A549 (cell line): ENCODE measurements at regions not wholly inside any gene's neighbourhood (a gene's known extent, or its start where the extent isn't known, plus 50 kb on each side); places are given as distances from the start of the nearest gene placed in this dataset.

Experiments
- ATAC-seq, 2 experiments: fragments of 200-7000 bp in 1 of 2; fragments of >200 bp in 1 of 2; cut with Nextera tagmentation in 1 of 2; cut with Tn5 transposase in 1 of 2; 3 replicates each; pipeline versions ENCODE4 v1.8.0 to v1.9.1; 2018 to 2020; ENCODE audit warnings: mild to moderate bottlenecking in 1 of 2, moderate library complexity in 1 of 2
- CTCF ChIA-PET: fragments of 300-600 bp; sonication (Branson Sonifier 250); formaldehyde crosslinking; extraction: SDS; loops from one replicate; lab custom pipeline; 2021; ENCODE audit warnings: antibody characterized with exemption, inconsistent platforms; lab: Yijun Ruan, JAX
- POLR2A ChIA-PET: fragments of 350-600 bp; formaldehyde crosslinking; extraction: SDS; loops from one replicate; lab custom pipeline; 2021; ENCODE audit warnings: antibody characterized with exemption, inconsistent platforms; lab: Yijun Ruan, JAX
- DNase-seq, 2 experiments: peaks; one replicate each; pipeline versions ENCODE4 v3.0.0 to v3.0.0-alpha.2; 2011 to 2016; ENCODE audit warnings: low read depth in 1 of 2, low spot score in 1 of 2
- FAIRE-seq: peaks from 2 replicates; lab custom pipeline; 2011; peaks lifted over from hg19 to GRCh38; lab: Jason Lieb, UNC
- H3K27ac ChIP-seq, 2 experiments: fragments of >200 bp; sonication (Bioruptor Twin); formaldehyde crosslinking; 3 replicates each; pipeline ENCODE4 v1.5.1; 2016 to 2017
- H3K4me1 ChIP-seq: fragments of >200 bp; sonication (Bioruptor Twin); formaldehyde crosslinking; 3 replicates; pipeline ENCODE4 v1.6.1; 2016
- H3K4me2 ChIP-seq: fragments of >200 bp; sonication (Bioruptor Twin); formaldehyde crosslinking; 3 replicates; pipeline ENCODE4 v1.6.1; 2016
- H3K4me3 ChIP-seq: fragments of >200 bp; sonication (Bioruptor Twin); formaldehyde crosslinking; 3 replicates; pipeline ENCODE4 v1.5.1; 2016
- H3K9me3 ChIP-seq: fragments of >200 bp; sonication (Bioruptor Twin); formaldehyde crosslinking; 3 replicates; pipeline ENCODE4 v1.6.1; 2016
- CHD2 ChIP-seq: fragments of 150-350 bp; IDR thresholded peaks from 2 replicates; pipeline ENCODE4 v1.6.1; 2014; ENCODE audit warnings: low read length; ENCODE audit not compliant: partially characterized antibody
- CHD4 ChIP-seq: fragments of 200-600 bp; sonication (generic); IDR thresholded peaks from 2 replicates; pipeline ENCODE4 v1.6.1; 2016; ENCODE audit warnings: antibody characterized with exemption, mild to moderate bottlenecking, borderline replicate concordance
- FOSL2 ChIP-seq, 2 experiments: fragments of 450-650 bp in 1 of 2; fragments of >200 bp in 1 of 2; sonication (Bioruptor Twin) in 1 of 2; formaldehyde crosslinking; IDR thresholded peaks; 2 replicates each; pipeline versions ENCODE4 v1.5.0 to v1.6.1; 2016 to 2020; ENCODE audit warnings: mild to moderate bottlenecking in 1 of 2, moderate library complexity in 1 of 2
- FOXS1 ChIP-seq: fragments of 250-450 bp; sonication (Bioruptor Pico); IDR thresholded peaks from 2 replicates; pipeline ENCODE4 v1.5.0; 2020; ENCODE audit warnings: mild to moderate bottlenecking, moderate library complexity
- GATA3 ChIP-seq: IDR thresholded peaks from 2 replicates; pipeline ENCODE4 v1.6.1; 2012; ENCODE audit warnings: borderline replicate concordance
- HEYL ChIP-seq: fragments of 250-450 bp; sonication (Bioruptor Pico); IDR thresholded peaks from 2 replicates; pipeline ENCODE4 v1.8.0; 2021; ENCODE audit warnings: mild to moderate bottlenecking, moderate library complexity
- HOXB13 ChIP-seq: fragments of 250-450 bp; sonication (Bioruptor Pico); IDR thresholded peaks from 2 replicates; pipeline ENCODE4 v1.5.0; 2020; ENCODE audit warnings: low read depth, mild to moderate bottlenecking, moderate library complexity
- HOXB5 ChIP-seq: fragments of 250-450 bp; sonication (Bioruptor Pico); IDR thresholded peaks from 2 replicates; pipeline ENCODE4 v1.5.0; 2020; ENCODE audit warnings: mild to moderate bottlenecking, moderate library complexity
- JUNB ChIP-seq: fragments of >200 bp; sonication (Bioruptor Twin); formaldehyde crosslinking; IDR thresholded peaks from 2 replicates; pipeline ENCODE4 v1.6.1; 2016
- MAFK ChIP-seq: fragments of 450-650 bp; IDR thresholded peaks from 2 replicates; pipeline ENCODE4 v1.6.1; 2014; ENCODE audit not compliant: partially characterized antibody
- MAZ ChIP-seq: fragments of 150-350 bp; IDR thresholded peaks from 2 replicates; pipeline ENCODE4 v1.6.1; 2014; ENCODE audit warnings: antibody characterized with exemption, low read depth, low read length, borderline replicate concordance
- MYC ChIP-seq: IDR thresholded peaks from 2 replicates; pipeline ENCODE4 v1.6.1; 2012; ENCODE audit warnings: mild to moderate bottlenecking, inconsistent platforms, low read length, improper control_type of control experiment, borderline replicate concordance
- NPAS2 ChIP-seq: fragments of 250-450 bp; sonication (Bioruptor Pico); IDR thresholded peaks from 2 replicates; pipeline ENCODE4 v1.8.0; 2022; ENCODE audit warnings: mild to moderate bottlenecking, moderate library complexity, borderline replicate concordance
- PHF8 ChIP-seq: fragments of 200-600 bp; sonication (generic); IDR thresholded peaks from 2 replicates; pipeline ENCODE4 v1.6.1; 2016; ENCODE audit warnings: low read depth, mild to moderate bottlenecking, antibody characterized with exemption, moderate library complexity, borderline replicate concordance
- POLR2A ChIP-seq: IDR thresholded peaks from 2 replicates; pipeline ENCODE4 v1.6.1; 2012; ENCODE audit warnings: mild to moderate bottlenecking, low read length
- RCOR1 ChIP-seq: fragments of 150-350 bp; IDR thresholded peaks from 2 replicates; pipeline ENCODE4 v1.6.1; 2014; ENCODE audit warnings: antibody characterized with exemption, low read length, low read depth
- RFX5 ChIP-seq: fragments of 450-650 bp; IDR thresholded peaks from 2 replicates; pipeline ENCODE4 v1.7.1; 2014; ENCODE audit warnings: antibody characterized with exemption, mild to moderate bottlenecking, moderate library complexity
- SMC3 ChIP-seq: fragments of >200 bp; sonication (Bioruptor Twin); formaldehyde crosslinking; IDR thresholded peaks from 3 replicates; pipeline ENCODE4 v1.6.1; 2018; ENCODE audit warnings: inconsistent platforms
- TP53 ChIP-seq: fragments of 250-450 bp; sonication (Bioruptor Pico); IDR thresholded peaks from 2 replicates; pipeline ENCODE4 v1.5.0; 2021; ENCODE audit warnings: mild to moderate bottlenecking, moderate library complexity
- ZFP36 ChIP-seq: fragments of 450-650 bp; IDR thresholded peaks from 2 replicates; pipeline ENCODE4 v1.6.1; 2014; ENCODE audit warnings: borderline replicate concordance; ENCODE audit not compliant: partially characterized antibody
- ZSCAN20 ChIP-seq: fragments of 250-450 bp; sonication (Bioruptor Pico); IDR thresholded peaks from 2 replicates; pipeline ENCODE4 v1.8.0; 2022; ENCODE audit warnings: mild to moderate bottlenecking, moderate library complexity
- WGBS: methylation state at CpG from one replicate; pipeline ENCODE4 v1.1.6; 2017; ENCODE audit errors: missing lambda C conversion rate; 5-methylcytosine and 5-hydroxymethylcytosine counted together
- TF ChIP-seq, protein P1 (sequence below): fragments of >200 bp; sonication (Bioruptor Twin); formaldehyde crosslinking; IDR thresholded peaks from 2 replicates; pipeline ENCODE4 v1.6.1; 2016
- TF ChIP-seq, protein P2 (sequence below): fragments of >200 bp; sonication (Bioruptor Twin); formaldehyde crosslinking; IDR thresholded peaks from 3 replicates; pipeline ENCODE4 v1.6.1; 2016
- TF ChIP-seq, protein P3 (sequence below): IDR thresholded peaks from 2 replicates; pipeline ENCODE4 v1.6.1; 2012; ENCODE audit warnings: low read depth, borderline replicate concordance
- TF ChIP-seq, protein P4 (sequence below): fragments of 450-650 bp; IDR thresholded peaks from 2 replicates; pipeline ENCODE4 v1.6.1; 2014; ENCODE audit warnings: antibody characterized with exemption
- TF ChIP-seq, protein P5 (sequence below): fragments of >200 bp; sonication (Bioruptor Twin); formaldehyde crosslinking; IDR thresholded peaks from 3 replicates; pipeline ENCODE4 v1.5.1; 2016
- TF ChIP-seq, protein P6 (sequence below): fragments of 250-450 bp; sonication (Bioruptor Pico); IDR thresholded peaks from 2 replicates; pipeline ENCODE4 v1.5.0; 2020; ENCODE audit warnings: low read depth, mild to moderate bottlenecking, moderate library complexity
- TF ChIP-seq, protein P7 (sequence below): fragments of 150-350 bp; IDR thresholded peaks from 2 replicates; pipeline ENCODE4 v1.6.1; 2014; ENCODE audit warnings: low read depth, mild to moderate bottlenecking, low read length
- TF ChIP-seq, protein P8 (sequence below): fragments of 250-450 bp; sonication (Bioruptor Pico); IDR thresholded peaks from 2 replicates; pipeline ENCODE4 v1.5.0; 2021; ENCODE audit warnings: mild to moderate bottlenecking, moderate library complexity, borderline replicate concordance

DNA sequence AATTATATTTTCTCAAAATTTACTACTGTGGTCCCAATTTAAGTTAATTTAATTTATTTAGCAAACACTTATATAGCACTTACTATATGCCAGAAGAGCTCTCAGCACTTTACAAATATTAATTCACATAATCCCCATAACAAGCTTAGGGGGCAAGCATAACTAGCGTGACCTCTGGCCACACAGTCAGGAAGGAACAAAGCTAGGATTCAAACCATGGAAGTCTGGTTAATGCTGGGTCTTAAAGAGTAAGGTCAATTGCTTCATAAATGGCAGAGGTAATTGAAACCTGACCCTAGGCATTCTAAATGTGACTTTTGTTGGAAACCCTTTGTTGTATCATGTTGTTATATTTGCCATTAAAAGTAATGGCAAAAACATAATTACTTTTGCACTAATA is 279.5 kb upstream of the EMCN start:
- TF ChIP-seq MAZ, result no peak
- TF ChIP-seq MYC, result no peak
- TF ChIP-seq, protein P1, sequence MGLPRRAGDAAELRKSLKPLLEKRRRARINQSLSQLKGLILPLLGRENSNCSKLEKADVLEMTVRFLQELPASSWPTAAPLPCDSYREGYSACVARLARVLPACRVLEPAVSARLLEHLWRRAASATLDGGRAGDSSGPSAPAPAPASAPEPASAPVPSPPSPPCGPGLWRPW, result no peak
- TF ChIP-seq HOXB13 (CRISPR knock-in tag), result no peak
- no peak for TF ChIP-seq MAFK
- TF ChIP-seq HOXB5 (CRISPR knock-in tag), result no peak
- no peak for TF ChIP-seq CHD2
- TF ChIP-seq POLR2A, result no peak
- TF ChIP-seq SMC3, result no peak
- TF ChIP-seq FOXS1 (CRISPR knock-in tag), result no peak
- no peak for TF ChIP-seq ZFP36
- TF ChIP-seq HEYL (CRISPR knock-in tag), result no peak
- TF ChIP-seq TP53, result no peak
- TF ChIP-seq FOSL2 (IDR thresholded peaks at IDR 0.05), result no peak
- TF ChIP-seq FOSL2 (CRISPR knock-in tag; IDR thresholded peaks at IDR 0.05), result no peak
- TF ChIP-seq ZSCAN20 (CRISPR knock-in tag), result no peak
- TF ChIP-seq, protein P2, sequence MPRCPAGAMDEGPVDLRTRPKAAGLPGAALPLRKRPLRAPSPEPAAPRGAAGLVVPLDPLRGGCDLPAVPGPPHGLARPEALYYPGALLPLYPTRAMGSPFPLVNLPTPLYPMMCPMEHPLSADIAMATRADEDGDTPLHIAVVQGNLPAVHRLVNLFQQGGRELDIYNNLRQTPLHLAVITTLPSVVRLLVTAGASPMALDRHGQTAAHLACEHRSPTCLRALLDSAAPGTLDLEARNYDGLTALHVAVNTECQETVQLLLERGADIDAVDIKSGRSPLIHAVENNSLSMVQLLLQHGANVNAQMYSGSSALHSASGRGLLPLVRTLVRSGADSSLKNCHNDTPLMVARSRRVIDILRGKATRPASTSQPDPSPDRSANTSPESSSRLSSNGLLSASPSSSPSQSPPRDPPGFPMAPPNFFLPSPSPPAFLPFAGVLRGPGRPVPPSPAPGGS, result no peak
- no peak for TF ChIP-seq RFX5
- TF ChIP-seq, protein P3, sequence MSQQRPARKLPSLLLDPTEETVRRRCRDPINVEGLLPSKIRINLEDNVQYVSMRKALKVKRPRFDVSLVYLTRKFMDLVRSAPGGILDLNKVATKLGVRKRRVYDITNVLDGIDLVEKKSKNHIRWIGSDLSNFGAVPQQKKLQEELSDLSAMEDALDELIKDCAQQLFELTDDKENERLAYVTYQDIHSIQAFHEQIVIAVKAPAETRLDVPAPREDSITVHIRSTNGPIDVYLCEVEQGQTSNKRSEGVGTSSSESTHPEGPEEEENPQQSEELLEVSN, result no peak
- TF ChIP-seq, protein P4, sequence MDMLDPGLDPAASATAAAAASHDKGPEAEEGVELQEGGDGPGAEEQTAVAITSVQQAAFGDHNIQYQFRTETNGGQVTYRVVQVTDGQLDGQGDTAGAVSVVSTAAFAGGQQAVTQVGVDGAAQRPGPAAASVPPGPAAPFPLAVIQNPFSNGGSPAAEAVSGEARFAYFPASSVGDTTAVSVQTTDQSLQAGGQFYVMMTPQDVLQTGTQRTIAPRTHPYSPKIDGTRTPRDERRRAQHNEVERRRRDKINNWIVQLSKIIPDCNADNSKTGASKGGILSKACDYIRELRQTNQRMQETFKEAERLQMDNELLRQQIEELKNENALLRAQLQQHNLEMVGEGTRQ, result no peak
- TF ChIP-seq GATA3, result no peak
- TF ChIP-seq, all 56 proteins: peak for 0

DNA sequence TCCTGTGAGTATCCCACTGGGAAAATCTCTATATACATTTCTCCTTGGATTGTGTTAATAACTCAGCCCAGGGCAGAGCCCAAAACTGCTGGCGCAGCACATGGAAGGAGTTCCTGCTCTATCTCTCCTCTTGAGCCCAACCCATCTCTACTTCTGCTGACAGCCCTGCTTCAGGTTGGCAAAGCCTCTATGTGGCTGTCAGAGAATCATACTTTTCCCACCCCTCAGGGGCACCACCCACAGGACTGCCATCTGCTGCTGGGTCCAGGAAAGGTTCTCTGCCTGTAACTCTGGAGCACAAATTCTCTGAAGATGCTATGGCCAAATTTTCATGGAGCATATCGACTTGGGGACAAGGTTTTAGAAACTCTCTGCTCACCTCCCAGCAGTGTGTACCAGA is 278.5 kb upstream of the EMCN start:
- ATAC-seq (no peak), DNase-seq (no peak), FAIRE-seq (no peak)
- ChIA-PET CTCF (no interaction called here), POLR2A (no interaction called here)
- no peaks in the 10 kb centered on the region for H3K9me3 ChIP-seq
- H3K4me2 ChIP-seq, result no peak overlapping the region
- no peak overlapping the region for H3K27ac ChIP-seq
- H3K4me3 ChIP-seq, result no peak overlapping the region
- WGBS, result 50% methylated on average over 2 of the region's 2 CpGs
- no peaks in the 10 kb centered on the region for H3K4me1 ChIP-seq
- no peak for TF ChIP-seq ZSCAN20 (CRISPR knock-in tag)
- TF ChIP-seq, protein P5, sequence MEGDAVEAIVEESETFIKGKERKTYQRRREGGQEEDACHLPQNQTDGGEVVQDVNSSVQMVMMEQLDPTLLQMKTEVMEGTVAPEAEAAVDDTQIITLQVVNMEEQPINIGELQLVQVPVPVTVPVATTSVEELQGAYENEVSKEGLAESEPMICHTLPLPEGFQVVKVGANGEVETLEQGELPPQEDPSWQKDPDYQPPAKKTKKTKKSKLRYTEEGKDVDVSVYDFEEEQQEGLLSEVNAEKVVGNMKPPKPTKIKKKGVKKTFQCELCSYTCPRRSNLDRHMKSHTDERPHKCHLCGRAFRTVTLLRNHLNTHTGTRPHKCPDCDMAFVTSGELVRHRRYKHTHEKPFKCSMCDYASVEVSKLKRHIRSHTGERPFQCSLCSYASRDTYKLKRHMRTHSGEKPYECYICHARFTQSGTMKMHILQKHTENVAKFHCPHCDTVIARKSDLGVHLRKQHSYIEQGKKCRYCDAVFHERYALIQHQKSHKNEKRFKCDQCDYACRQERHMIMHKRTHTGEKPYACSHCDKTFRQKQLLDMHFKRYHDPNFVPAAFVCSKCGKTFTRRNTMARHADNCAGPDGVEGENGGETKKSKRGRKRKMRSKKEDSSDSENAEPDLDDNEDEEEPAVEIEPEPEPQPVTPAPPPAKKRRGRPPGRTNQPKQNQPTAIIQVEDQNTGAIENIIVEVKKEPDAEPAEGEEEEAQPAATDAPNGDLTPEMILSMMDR, result no peak
- TF ChIP-seq, protein P6, sequence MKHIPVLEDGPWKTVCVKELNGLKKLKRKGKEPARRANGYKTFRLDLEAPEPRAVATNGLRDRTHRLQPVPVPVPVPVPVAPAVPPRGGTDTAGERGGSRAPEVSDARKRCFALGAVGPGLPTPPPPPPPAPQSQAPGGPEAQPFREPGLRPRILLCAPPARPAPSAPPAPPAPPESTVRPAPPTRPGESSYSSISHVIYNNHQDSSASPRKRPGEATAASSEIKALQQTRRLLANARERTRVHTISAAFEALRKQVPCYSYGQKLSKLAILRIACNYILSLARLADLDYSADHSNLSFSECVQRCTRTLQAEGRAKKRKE (CRISPR knock-in tag), result no peak
- no peak for TF ChIP-seq HOXB5 (CRISPR knock-in tag)
- TF ChIP-seq, protein P7, sequence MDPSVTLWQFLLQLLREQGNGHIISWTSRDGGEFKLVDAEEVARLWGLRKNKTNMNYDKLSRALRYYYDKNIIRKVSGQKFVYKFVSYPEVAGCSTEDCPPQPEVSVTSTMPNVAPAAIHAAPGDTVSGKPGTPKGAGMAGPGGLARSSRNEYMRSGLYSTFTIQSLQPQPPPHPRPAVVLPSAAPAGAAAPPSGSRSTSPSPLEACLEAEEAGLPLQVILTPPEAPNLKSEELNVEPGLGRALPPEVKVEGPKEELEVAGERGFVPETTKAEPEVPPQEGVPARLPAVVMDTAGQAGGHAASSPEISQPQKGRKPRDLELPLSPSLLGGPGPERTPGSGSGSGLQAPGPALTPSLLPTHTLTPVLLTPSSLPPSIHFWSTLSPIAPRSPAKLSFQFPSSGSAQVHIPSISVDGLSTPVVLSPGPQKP, result no peak
- no peak for TF ChIP-seq NPAS2
- no peak for TF ChIP-seq MAFK
- TF ChIP-seq RCOR1, result no peak
- TF ChIP-seq FOXS1 (CRISPR knock-in tag), result no peak
- TF ChIP-seq JUNB, result no peak
- TF ChIP-seq, protein P8, sequence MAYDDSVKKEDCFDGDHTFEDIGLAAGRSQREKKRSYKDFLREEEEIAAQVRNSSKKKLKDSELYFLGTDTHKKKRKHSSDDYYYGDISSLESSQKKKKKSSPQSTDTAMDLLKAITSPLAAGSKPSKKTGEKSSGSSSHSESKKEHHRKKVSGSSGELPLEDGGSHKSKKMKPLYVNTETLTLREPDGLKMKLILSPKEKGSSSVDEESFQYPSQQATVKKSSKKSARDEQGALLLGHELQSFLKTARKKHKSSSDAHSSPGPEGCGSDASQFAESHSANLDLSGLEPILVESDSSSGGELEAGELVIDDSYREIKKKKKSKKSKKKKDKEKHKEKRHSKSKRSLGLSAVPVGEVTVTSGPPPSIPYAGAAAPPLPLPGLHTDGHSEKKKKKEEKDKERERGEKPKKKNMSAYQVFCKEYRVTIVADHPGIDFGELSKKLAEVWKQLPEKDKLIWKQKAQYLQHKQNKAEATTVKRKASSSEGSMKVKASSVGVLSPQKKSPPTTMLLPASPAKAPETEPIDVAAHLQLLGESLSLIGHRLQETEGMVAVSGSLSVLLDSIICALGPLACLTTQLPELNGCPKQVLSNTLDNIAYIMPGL, result no peak
- TF ChIP-seq PHF8, result no peak
- TF ChIP-seq, protein P4, result no peak
- no peak for TF ChIP-seq CHD4

More for the DNA sequence above, 279.5 kb upstream of the EMCN start:
- no peaks in the 10 kb centered on the region for H3K4me1 ChIP-seq
- no peak overlapping the region for H3K4me3 ChIP-seq
- H3K4me2 ChIP-seq, result no peak overlapping the region
- ChIA-PET CTCF (no interaction called here), POLR2A (no interaction called here)
- H3K9me3 ChIP-seq, result no peaks in the 10 kb centered on the region
- 90% methylated on average over 1 of the region's 1 CpG for WGBS
- DNase-seq, result no peak
- no peak for ATAC-seq
- FAIRE-seq, result no peak
- no peak overlapping the region for H3K27ac ChIP-seq
